ENCODE measurements at regions not wholly inside any gene's neighbourhood (a gene's known extent, or its start where the extent isn't known, plus 50 kb on each side); places are given as distances from the start of the nearest gene placed in this dataset.

- no peak for DNase-seq
Measured at GRCh38 chr3:40997711-40998519, 201.4 kb upstream of the CTNNB1 start.

GRCh38 chr3:40999682-41000081 is 199.6 kb upstream of the CTNNB1 start:
- no peak for DNase-seq

GRCh38 chr3:41000471-41000870 is 198.8 kb upstream of the CTNNB1 start:
- DNase-seq, result no peak

- no peak for DNase-seq
Measured at GRCh38 chr3:41001556-41001955, 197.7 kb upstream of the CTNNB1 start.

GRCh38 chr3:41002104-41002503 is 197.2 kb upstream of the CTNNB1 start:
- peak; percentile 6 for DNase-seq

- no peak for DNase-seq
Measured at GRCh38 chr3:41007399-41007798, 191.9 kb upstream of the CTNNB1 start.

- DNase-seq, result no peak
Measured at GRCh38 chr3:41011854-41012253, 187.5 kb upstream of the CTNNB1 start.

- DNase-seq, result no peak
Measured at GRCh38 chr3:41018855-41019254, 180.4 kb upstream of the CTNNB1 start.

- DNase-seq, result peak; percentile 1
Measured at GRCh38 chr3:41024031-41024836, 175.1 kb upstream of the CTNNB1 start.

GRCh38 chr3:41026394-41027177 is 172.7 kb upstream of the CTNNB1 start:
- no peak for DNase-seq

- DNase-seq, result no peak
Measured at GRCh38 chr3:41029356-41029755, 169.9 kb upstream of the CTNNB1 start.

GRCh38 chr3:41030220-41030619 is 169.1 kb upstream of the CTNNB1 start:
- no peak for DNase-seq

- DNase-seq, result no peak
Measured at GRCh38 chr3:41031401-41031800, 167.9 kb upstream of the CTNNB1 start.

- DNase-seq, result no peak
Measured at GRCh38 chr3:41033956-41034519, 165.3 kb upstream of the CTNNB1 start.

GRCh38 chr3:41035456-41036022 is 163.8 kb upstream of the CTNNB1 start:
- no peak for DNase-seq

- DNase-seq, result no peak
Measured at GRCh38 chr3:41037651-41038334, 161.5 kb upstream of the CTNNB1 start.

GRCh38 chr3:41040256-41040655 is 159.0 kb upstream of the CTNNB1 start:
- no peak for DNase-seq

GRCh38 chr3:41041462-41041861 is 157.8 kb upstream of the CTNNB1 start:
- no peak for DNase-seq

- DNase-seq, result no peak
Measured at GRCh38 chr3:41041899-41042298, 157.4 kb upstream of the CTNNB1 start.

- DNase-seq, result no peak
Measured at GRCh38 chr3:41044523-41044922, 154.8 kb upstream of the CTNNB1 start.

- no peak for DNase-seq
Measured at GRCh38 chr3:41045491-41045890, 153.8 kb upstream of the CTNNB1 start.

- no peak for DNase-seq
Measured at GRCh38 chr3:41050144-41050543, 149.2 kb upstream of the CTNNB1 start.
